HFFc6 (cell line): ENCODE measurements at regions not wholly inside any gene's neighbourhood (a gene's known extent, or its start where the extent isn't known, plus 50 kb on each side); places are given as distances from the start of the nearest gene placed in this dataset.

Experiments
- DNase-seq: peaks from one replicate; pipeline ENCODE4 v3.0.0-alpha.2; 2018
- H3K27ac Mint-ChIP-seq: 2 replicates; pipeline ENCODE4 v1.8.0; 2020; ENCODE audit warnings: mild to moderate bottlenecking, mixed read lengths
- H3K27me3 Mint-ChIP-seq: 2 replicates; pipeline ENCODE4 v1.8.0; 2021; ENCODE audit warnings: mild to moderate bottlenecking, moderate library complexity, mixed read lengths; ENCODE audit not compliant: insufficient read depth
- H3K36me3 Mint-ChIP-seq: 2 replicates; pipeline ENCODE4 v1.8.0; 2021; ENCODE audit warnings: low read depth, mixed read lengths
- H3K4me1 Mint-ChIP-seq: 2 replicates; pipeline ENCODE4 v1.8.0; 2020; ENCODE audit warnings: low read depth, mixed read lengths
- H3K4me3 Mint-ChIP-seq: 2 replicates; pipeline ENCODE4 v1.8.0; 2020; ENCODE audit warnings: mild to moderate bottlenecking, moderate library complexity, mixed read lengths
- H3K9me3 Mint-ChIP-seq: 2 replicates; pipeline ENCODE4 v1.8.0; 2020; ENCODE audit warnings: mild to moderate bottlenecking, mixed read lengths
- TF ChIP-seq, protein P1 (sequence below): fragments of 200-600 bp; sonication (generic); IDR thresholded peaks from 2 replicates; pipeline ENCODE4 v1.5.0; 2021; ENCODE audit warnings: antibody characterized with exemption, mild to moderate bottlenecking

- Mint-ChIP-seq H3K27ac (no peak overlapping the region), H3K27me3 (peaks cover 26% of the 10 kb centered on the region), H3K36me3 (no peaks in the 10 kb centered on the region), H3K4me3 (no peak overlapping the region), H3K4me1 (no peaks in the 10 kb centered on the region), H3K9me3 (no peaks in the 10 kb centered on the region)
- DNase-seq = no peak
- TF ChIP-seq, protein P1, sequence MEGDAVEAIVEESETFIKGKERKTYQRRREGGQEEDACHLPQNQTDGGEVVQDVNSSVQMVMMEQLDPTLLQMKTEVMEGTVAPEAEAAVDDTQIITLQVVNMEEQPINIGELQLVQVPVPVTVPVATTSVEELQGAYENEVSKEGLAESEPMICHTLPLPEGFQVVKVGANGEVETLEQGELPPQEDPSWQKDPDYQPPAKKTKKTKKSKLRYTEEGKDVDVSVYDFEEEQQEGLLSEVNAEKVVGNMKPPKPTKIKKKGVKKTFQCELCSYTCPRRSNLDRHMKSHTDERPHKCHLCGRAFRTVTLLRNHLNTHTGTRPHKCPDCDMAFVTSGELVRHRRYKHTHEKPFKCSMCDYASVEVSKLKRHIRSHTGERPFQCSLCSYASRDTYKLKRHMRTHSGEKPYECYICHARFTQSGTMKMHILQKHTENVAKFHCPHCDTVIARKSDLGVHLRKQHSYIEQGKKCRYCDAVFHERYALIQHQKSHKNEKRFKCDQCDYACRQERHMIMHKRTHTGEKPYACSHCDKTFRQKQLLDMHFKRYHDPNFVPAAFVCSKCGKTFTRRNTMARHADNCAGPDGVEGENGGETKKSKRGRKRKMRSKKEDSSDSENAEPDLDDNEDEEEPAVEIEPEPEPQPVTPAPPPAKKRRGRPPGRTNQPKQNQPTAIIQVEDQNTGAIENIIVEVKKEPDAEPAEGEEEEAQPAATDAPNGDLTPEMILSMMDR = no peak
These were observed 168.6 kb upstream of the MVB12B start for GRCh38 chr9:126157826-126158587.

DNA sequence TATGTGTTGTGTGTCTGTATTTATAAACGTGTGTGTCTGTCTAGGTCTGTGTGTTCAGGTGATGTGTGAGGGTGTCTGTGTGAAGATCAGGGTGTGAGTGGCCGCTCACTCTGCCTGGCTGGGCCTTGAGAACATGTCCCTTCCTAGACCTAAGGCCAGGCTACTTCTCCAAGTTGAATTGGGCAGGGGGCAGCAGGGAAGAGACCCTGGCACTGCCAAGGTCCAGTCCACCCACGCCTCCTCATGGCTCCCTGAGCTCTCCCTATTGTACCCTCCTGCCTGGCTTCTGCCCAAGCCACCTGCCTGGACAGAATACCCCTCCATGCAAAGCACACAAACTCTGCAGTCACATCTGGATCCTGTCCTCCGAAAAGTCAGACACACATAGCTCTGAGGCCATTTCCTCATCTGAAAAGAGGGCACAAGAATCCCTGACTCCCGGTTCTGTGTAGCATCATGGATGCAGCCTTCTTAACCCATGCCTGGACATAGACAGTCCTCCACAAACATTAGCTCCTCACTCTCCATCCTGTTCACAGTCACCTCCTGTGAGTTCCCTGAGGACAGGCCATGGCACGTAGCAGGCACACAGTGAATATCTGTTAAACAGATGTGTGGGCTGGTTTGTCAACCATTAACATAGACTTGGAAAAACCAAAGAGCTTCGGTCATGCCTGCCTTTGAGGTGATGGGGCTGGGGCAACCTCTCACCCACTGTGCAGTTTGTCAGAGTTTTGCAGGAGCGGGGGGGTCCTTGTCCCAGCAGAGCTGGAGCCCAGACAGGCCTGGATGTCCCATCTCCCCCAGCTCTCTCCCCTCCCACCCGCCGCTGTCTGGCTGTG is 167.8 kb upstream of the MVB12B start:
- no peaks in the 10 kb centered on the region for H3K9me3 Mint-ChIP-seq
- H3K4me3 Mint-ChIP-seq = no peak overlapping the region
- TF ChIP-seq, protein P1 = no peak
- H3K4me1 Mint-ChIP-seq = no peaks in the 10 kb centered on the region
- H3K27ac Mint-ChIP-seq = no peak overlapping the region
- H3K27me3 Mint-ChIP-seq = peaks cover 31% of the 10 kb centered on the region
- H3K36me3 Mint-ChIP-seq = no peaks in the 10 kb centered on the region
- no peak for DNase-seq

GRCh38 chr9:126159430-126160060 is 167.1 kb upstream of the MVB12B start:
- peaks cover 32% of the 10 kb centered on the region for H3K27me3 Mint-ChIP-seq
- no peaks in the 10 kb centered on the region for H3K4me1 Mint-ChIP-seq
- no peak overlapping the region for H3K4me3 Mint-ChIP-seq

DNA sequence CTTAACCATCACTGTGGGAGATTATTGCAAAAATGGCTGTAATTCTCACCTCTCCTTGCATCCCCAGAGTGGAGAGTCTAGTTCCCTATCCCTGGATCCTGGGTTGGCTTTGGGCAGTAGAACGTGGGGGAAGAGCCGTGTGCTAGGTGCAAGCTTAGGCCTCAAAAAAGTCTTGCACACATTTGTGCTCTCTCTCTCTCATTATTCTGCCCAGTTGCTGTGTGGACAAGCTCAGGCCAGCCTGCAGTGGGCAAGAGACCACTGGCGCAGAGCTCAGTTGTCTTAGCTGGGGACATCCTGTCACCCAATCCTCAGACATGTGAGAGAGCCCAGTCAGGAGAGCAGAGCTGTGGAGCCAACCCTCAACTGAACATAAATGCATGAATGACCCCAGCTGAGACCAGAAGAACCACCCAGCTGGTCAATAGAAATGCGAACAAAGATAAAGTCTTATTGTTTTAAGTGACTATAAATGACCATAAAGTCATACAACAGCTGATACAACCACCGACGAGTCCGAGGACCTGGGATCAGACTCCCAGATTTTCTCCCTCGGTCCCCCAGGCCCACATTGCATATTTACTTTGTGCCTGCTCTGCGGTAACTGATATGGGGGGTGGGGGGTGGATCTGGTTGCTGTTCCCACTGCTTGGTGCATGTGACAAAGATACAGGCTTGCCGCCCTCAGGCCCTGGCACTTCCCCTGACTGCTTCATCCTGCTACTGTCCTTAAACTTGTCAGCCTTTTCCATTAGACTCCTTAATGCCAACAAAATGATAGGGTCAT is 166.4 kb upstream of the MVB12B start:
- no peaks in the 10 kb centered on the region for H3K9me3 Mint-ChIP-seq
- H3K27ac Mint-ChIP-seq = no peak overlapping the region
- H3K4me1 Mint-ChIP-seq = no peaks in the 10 kb centered on the region
- DNase-seq = no peak
- no peak overlapping the region for H3K4me3 Mint-ChIP-seq
- H3K36me3 Mint-ChIP-seq = no peaks in the 10 kb centered on the region
- peaks cover 39% of the 10 kb centered on the region for H3K27me3 Mint-ChIP-seq
- TF ChIP-seq, protein P1 = no peak

More at GRCh38 chr9:126159430-126160060, 167.1 kb upstream of the MVB12B start:
- no peaks in the 10 kb centered on the region for H3K9me3 Mint-ChIP-seq
- TF ChIP-seq, protein P1 = no peak
- H3K36me3 Mint-ChIP-seq = no peaks in the 10 kb centered on the region
- no peak overlapping the region for H3K27ac Mint-ChIP-seq
- DNase-seq = no peak

DNA sequence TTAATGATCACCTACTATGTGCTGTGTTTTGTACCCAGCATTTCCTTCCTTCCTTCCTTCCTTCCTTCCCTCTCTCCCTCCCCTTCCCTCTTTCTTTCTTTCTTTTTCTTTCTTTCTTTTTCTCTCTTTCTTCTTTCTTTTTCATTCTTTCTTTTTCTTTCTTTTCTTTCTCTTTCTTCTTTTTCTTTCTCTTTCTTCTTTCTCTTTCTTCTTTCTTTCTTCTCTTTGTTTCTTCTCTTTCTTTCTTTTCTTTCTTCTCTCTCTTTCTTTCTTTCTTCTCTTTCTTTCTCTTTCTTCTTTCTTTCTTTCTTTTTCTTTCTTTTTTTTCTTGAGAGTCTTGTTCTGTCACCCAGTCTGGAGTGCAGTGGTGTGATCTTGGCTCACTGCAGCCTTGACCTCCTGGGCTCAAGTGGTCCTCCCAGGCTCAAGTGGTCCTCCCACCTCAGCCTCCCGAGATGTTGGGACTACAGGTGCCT is 165.7 kb upstream of the MVB12B start:
- peaks cover 42% of the 10 kb centered on the region for H3K27me3 Mint-ChIP-seq

More for the DNA sequence above, 165.7 kb upstream of the MVB12B start:
- H3K4me3 Mint-ChIP-seq = no peak overlapping the region
- no peak overlapping the region for H3K27ac Mint-ChIP-seq
- no peaks in the 10 kb centered on the region for H3K36me3 Mint-ChIP-seq
- H3K4me1 Mint-ChIP-seq = no peaks in the 10 kb centered on the region
- no peaks in the 10 kb centered on the region for H3K9me3 Mint-ChIP-seq
- no peak for DNase-seq
- TF ChIP-seq, protein P1 = no peak
